ENCODE measurements at regions not wholly inside any gene's neighbourhood (a gene's known extent, or its start where the extent isn't known, plus 50 kb on each side); places are given as distances from the start of the nearest gene placed in this dataset.

GRCh38 chrX:39519030-39519488 is 578.7 kb downstream of the BCOR start:
- DNase-seq: no peak

- DNase-seq: no peak
These were observed 578.0 kb downstream of the BCOR start for GRCh38 chrX:39519566-39520301.

- DNase-seq: no peak
These were observed 572.0 kb downstream of the BCOR start for GRCh38 chrX:39525758-39526157.

GRCh38 chrX:39527025-39527424 is 570.7 kb downstream of the BCOR start:
- DNase-seq: no peak

GRCh38 chrX:39528161-39528916 is 569.4 kb downstream of the BCOR start:
- DNase-seq: no peak

GRCh38 chrX:39532761-39533160 is 565.0 kb downstream of the BCOR start:
- no peak for DNase-seq

- no peak for DNase-seq
These were observed 562.8 kb downstream of the BCOR start for GRCh38 chrX:39534949-39535348.

GRCh38 chrX:39536211-39536610 is 561.5 kb downstream of the BCOR start:
- no peak for DNase-seq

GRCh38 chrX:39541881-39542280 is 555.9 kb downstream of the BCOR start:
- no peak for DNase-seq

GRCh38 chrX:39542316-39542715 is 555.4 kb downstream of the BCOR start:
- no peak for DNase-seq

- DNase-seq: no peak
These were observed 546.9 kb downstream of the BCOR start for GRCh38 chrX:39550795-39551361.

- no peak for DNase-seq
These were observed 546.0 kb downstream of the BCOR start for GRCh38 chrX:39551762-39552161.

- DNase-seq: no peak
These were observed 542.3 kb downstream of the BCOR start for GRCh38 chrX:39555431-39555830.

- no peak for DNase-seq
These were observed 541.7 kb downstream of the BCOR start for GRCh38 chrX:39556056-39556455.

- no peak for DNase-seq
These were observed 538.5 kb downstream of the BCOR start for GRCh38 chrX:39559229-39559628.

- no peak for DNase-seq
These were observed 537.5 kb downstream of the BCOR start for GRCh38 chrX:39560271-39560670.

GRCh38 chrX:39563178-39563577 is 534.6 kb downstream of the BCOR start:
- DNase-seq: no peak

- no peak for DNase-seq
These were observed 533.0 kb downstream of the BCOR start for GRCh38 chrX:39564751-39565150.

GRCh38 chrX:39574178-39574577 is 523.6 kb downstream of the BCOR start:
- DNase-seq: no peak

GRCh38 chrX:39576041-39576872 is 521.5 kb downstream of the BCOR start:
- DNase-seq: no peak

- DNase-seq: no peak
These were observed 520.4 kb downstream of the BCOR start for GRCh38 chrX:39577206-39577984.
